ENCODE measurements at regions not wholly inside any gene's neighbourhood (a gene's known extent, or its start where the extent isn't known, plus 50 kb on each side); places are given as distances from the start of the nearest gene placed in this dataset.
"Not testable (repeated sequence)": the region's sequence is repeated elsewhere in the genome, so short reads cannot be mapped to it uniquely, and the experiment has no call there.

- DNase-seq, result no peak
Measured at GRCh38 chr11:112518371-112518770, 257.7 kb upstream of the PLET1 start.

- no peak for DNase-seq
Measured at GRCh38 chr11:112519751-112520150, 259.1 kb upstream of the PLET1 start.

GRCh38 chr11:112520354-112520753 is 259.7 kb upstream of the PLET1 start:
- DNase-seq, result no peak

- no peak for DNase-seq
Measured at GRCh38 chr11:112522536-112522935, 261.9 kb upstream of the PLET1 start.

- DNase-seq, result no peak
Measured at GRCh38 chr11:112523031-112523430, 262.4 kb upstream of the PLET1 start.

DNA sequence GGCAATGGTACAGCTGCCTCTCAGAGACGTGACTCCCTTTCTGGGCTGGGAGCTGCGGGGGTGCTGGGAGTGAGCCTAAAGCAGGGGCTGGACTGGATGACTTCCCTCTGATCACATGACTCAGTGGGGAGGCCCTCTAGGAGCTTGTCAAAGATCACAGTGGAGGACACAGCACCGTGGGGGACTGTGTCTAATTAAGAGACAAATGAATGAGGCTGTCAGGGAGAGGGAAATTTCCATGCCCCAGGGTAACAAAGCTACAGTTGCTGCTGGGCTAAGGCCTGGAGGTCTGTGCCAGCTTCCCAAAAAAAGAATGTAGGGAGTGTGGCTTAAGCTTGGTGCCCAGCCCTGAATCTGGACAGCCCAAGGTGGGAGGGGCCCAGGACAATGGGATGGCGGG is 262.8 kb upstream of the PLET1 start:
- DNase-seq, result no peak

DNA sequence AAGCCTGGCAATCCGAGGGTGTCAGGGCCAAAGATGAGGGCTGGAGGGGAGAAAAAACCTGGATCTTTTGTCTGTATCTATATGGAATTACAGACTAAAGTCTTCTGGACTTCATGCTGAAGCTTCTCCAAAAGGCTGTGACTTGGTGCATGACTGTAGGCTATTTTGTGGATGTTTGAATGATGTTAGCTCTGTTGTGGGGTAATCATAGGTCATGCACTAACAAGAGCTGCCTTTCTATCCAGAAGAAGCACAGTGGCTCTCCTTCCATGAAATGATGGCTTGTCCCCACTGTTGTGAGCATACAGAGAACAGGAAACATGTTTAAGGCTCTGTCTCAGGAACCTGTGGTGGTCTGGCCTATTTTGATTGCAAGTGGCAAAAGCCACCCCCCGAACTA is 263.3 kb upstream of the PLET1 start:
- DNase-seq, result no peak

- no peak for DNase-seq
Measured at GRCh38 chr11:112524798-112525197, 264.1 kb upstream of the PLET1 start.

DNA sequence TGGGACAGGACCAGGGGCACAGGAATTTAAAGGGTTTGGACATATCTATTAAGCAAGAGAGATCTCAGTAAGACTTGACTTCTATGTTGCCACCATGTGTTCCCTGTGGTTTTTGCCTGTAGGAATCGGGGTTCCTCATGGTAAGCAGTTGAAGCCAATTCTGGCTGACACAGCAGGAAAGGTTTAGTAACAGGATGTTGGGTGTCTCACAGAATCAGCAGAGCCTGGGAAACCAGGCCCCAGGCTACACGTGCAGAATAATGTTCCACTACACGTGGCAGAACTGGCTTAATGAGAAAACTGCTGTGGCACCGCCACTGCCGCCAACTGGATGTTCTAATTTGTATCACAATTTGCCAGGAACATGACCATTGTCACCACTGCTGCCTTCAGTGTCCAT is 264.6 kb upstream of the PLET1 start:
- DNase-seq, result no peak

- DNase-seq, result no peak
Measured at GRCh38 chr11:112525844-112526590, 265.4 kb upstream of the PLET1 start.

DNA sequence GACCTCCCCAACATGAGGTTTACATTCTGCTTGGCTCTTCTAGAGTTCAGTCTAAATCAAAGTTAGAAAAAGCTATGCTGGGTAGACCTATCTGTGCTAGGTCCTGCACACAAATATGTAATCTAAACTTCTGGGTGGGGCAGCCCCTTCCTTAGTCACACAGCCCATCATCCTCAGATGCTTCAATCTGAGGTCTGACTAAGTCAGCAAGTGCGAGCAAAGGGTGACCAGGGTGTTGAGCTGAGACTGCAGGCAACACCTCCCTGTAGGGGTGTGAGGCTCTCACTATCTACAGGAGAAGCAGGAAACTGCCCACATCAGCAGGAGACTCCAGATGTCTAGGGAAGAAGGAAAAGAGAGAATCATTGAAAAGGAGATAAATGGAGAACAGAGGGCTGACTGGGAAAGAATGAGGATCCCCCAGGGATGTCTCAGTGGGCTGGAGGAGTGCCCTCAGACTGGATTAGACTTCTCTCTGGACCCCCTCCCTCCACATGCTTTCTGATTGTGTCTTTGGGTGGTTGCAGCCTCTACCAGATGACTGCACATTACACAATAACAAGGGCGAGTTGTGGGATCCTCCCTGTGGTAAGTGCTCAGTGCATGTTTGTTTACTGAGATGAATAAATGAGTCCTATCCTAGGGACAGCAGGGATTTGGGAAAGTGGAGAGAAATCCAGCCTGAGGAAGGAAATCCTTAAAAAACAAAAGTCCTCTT is 266.2 kb upstream of the PLET1 start:
- DNase-seq, result no peak

- no peak for DNase-seq
Measured at GRCh38 chr11:112529071-112529470, 268.4 kb upstream of the PLET1 start.

DNA sequence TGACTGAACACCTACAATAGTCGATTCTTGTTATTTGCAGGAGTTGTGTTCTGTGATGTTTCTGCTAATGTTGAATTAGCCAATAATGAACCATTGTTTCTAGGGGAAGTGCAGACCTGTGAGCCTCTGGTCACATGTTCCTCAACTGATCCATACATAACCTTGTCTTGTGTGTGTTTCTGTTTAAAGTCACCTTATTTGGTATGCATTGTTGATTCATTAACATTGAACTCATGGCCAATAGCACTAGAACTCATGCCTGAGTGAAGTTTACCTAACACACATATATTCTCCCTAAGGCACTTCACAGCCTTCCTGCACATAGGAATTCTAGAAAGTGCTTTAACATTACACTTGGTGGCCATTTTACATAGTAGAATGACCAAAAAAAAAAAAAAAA is 271.8 kb upstream of the PLET1 start:
- DNase-seq, result no peak

DNA sequence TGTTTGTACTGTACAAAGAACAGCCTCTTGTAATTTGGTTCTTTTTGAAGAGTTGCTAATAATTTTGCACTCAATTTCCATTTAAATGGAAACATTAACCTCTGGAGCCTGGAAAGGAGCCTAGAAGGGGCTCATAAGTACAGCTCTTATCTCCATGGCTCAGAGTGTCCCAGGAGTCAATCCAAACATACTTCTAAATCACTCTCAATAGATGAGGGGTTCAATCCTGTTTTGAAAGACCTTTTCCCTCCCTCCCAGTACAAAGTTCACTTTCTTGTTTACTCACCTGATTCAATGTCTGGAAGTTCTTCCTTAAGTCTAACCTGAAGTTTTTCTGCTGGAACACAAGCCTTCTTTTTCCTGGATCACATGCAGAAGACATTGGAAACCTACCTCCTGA is 273.0 kb upstream of the PLET1 start:
- no peak for DNase-seq

DNA sequence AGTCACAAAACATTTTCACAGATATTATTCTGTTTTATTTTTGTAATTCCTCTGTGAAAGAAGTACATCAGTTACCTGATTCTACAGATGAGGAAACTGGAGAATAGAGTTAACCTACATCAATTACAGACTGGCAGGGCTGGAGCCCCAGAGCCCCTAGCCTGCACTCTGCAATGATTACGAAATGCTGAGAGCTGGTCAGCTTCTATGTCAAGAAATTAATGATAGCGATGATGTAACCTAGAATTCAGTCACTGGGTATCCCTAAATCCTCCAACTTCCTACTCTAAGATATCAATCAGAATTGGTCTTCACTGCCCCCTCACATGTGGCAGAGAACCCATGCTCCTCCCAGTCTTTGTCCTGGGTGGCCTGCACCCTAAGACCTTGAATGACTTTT is 273.5 kb upstream of the PLET1 start:
- no peak for DNase-seq

DNA sequence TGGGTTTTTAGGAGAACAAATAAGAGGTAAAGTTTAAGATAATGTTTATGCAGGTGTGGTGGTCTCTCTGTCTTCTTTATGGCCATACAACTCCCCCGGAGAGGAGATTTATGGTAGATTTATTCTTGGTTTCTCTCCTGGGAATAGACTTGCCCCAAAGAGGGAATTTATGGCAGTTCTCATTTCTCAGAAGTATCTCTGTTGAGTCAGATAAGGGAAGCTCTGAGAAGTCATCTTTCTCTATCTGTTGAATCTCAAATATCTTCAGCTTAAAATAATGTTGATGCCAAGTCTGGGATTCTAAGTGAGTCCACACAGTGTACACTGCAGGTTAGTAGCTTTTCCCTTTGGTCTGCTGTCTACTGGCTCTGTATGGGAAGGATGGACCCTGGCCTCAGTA is 276.4 kb upstream of the PLET1 start:
- no peak for DNase-seq

DNA sequence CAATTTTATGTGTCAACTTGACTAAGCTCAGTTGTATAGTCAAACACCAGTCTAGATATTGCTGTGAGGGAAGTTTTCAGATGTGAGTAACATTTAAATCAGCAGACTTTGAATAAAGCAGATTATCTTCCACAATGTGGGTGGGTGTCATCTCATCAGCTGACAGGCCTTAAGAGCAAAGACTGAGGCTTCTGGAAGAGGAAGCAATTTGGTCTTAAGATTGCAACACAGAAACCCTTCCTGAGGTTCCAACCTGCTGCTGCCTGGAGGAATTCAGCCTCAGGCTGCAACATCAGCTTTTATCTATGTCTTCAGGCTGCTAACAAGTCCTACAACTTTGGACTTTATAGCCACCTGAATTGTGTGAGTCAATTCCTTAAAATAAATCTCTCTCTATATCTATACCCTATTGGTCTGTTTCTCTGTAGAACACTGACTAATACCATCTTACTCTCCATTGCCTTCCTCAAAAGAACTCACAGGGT is 277.2 kb upstream of the PLET1 start:
- DNase-seq, result no peak

DNA sequence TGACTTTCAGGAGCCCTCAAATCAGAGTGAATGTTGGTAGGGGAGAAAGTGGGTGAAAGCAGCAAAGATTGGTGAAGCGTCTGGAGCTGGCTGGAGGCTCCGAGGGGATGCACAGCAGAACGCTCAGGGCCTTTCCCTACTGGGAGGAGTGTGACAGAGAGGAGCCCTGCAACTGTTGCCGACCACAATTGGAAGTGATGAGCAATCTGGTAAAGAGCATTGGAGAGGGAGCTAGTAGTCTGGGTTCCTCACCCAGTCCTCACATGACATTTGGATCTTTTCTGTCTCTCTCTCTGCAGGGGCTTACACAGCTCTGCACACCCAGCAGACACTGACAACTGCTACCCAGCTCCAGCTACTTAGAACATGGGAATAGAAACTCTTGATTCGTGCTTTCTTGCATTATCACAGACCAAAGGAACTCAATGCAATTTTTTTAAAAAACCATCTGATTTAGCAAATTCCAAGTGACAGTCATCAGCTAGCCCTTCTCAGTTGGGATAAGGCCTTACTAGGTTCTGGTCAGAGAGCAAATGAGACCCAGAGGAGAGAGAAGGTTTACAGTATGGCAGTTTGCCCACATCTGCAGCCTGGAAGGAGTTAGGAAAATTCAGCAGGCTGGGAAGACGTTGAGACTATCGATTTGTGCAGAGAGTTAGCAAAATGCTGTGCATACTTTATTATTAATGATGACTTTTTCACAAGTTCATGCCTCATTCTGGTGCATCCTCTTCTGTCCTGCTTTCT is 278.0 kb upstream of the PLET1 start:
- DNase-seq, result no peak

DNA sequence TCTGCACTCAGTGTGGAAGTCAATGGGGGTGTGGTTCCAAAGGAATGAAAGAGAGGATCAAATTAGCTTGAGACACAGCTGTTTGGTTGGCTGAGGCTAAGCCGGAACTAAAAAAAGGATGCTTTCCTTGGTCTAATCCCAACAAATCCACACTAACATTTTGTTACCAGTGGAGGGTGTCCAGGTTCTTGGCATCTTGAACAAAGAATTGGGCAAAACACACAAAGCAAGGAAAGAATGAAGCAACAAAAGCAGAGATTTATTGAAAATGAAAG is 278.6 kb upstream of the PLET1 start:
- DNase-seq, result not testable (repeated sequence)

GRCh38 chr11:112539741-112540140 is 279.1 kb upstream of the PLET1 start:
- no peak for DNase-seq

GRCh38 chr11:112540261-112540660 is 279.6 kb upstream of the PLET1 start:
- DNase-seq, result no peak

- no peak for DNase-seq
Measured at GRCh38 chr11:112541140-112542046, 280.7 kb upstream of the PLET1 start.

GRCh38 chr11:112542479-112542878 is 281.8 kb upstream of the PLET1 start:
- DNase-seq, result no peak
